MG63 (cell line): ENCODE measurements at regions not wholly inside any gene's neighbourhood (a gene's known extent, or its start where the extent isn't known, plus 50 kb on each side); places are given as distances from the start of the nearest gene placed in this dataset.

Experiments
- DNase-seq: peaks from one replicate; pipeline ENCODE4 v3.0.0-alpha.2; 2020
- H3K27me3 ChIP-seq: fragments of 250-450 bp; sonication (Bioruptor Pico); 2 replicates; pipeline ENCODE4 v1.5.1; 2020; ENCODE audit warnings: mild to moderate bottlenecking, moderate library complexity
- H3K36me3 ChIP-seq: fragments of 250-450 bp; sonication (Bioruptor Pico); 2 replicates; pipeline ENCODE4 v1.5.1; 2020; ENCODE audit warnings: mild to moderate bottlenecking, moderate library complexity
- H3K4me3 ChIP-seq: fragments of 250-450 bp; sonication (Bioruptor Pico); 2 replicates; pipeline ENCODE4 v1.5.1; 2020; ENCODE audit warnings: mild to moderate bottlenecking, moderate library complexity
- H3K9me3 ChIP-seq: fragments of 250-450 bp; sonication (Bioruptor Pico); 2 replicates; pipeline ENCODE4 v1.5.1; 2020; ENCODE audit warnings: mild to moderate bottlenecking, moderate library complexity

- DNase-seq, result no peak
- Histone ChIP-seq H3K27me3 (no peaks in the 10 kb centered on the region), H3K36me3 (no peaks in the 10 kb centered on the region), H3K9me3 (peaks cover 4% of the 10 kb centered on the region; the same call in 1 of the 2 replicates), H3K4me3 (no peak overlapping the region)
These were observed 53.9 kb downstream of the FOXL1 start for GRCh38 chr16:86632206-86632605.

- no peak for DNase-seq
- Histone ChIP-seq H3K27me3 (no peaks in the 10 kb centered on the region), H3K36me3 (no peaks in the 10 kb centered on the region), H3K4me3 (no peak overlapping the region), H3K9me3 (no peaks in the 10 kb centered on the region)
These were observed 54.6 kb downstream of the FOXL1 start for GRCh38 chr16:86632944-86633343.

- DNase-seq, result no peak
- Histone ChIP-seq H3K9me3 (no peaks in the 10 kb centered on the region), H3K36me3 (no peaks in the 10 kb centered on the region), H3K27me3 (no peaks in the 10 kb centered on the region), H3K4me3 (no peak overlapping the region)
These were observed 55.9 kb downstream of the FOXL1 start for GRCh38 chr16:86634292-86634691.

GRCh38 chr16:86635176-86635876, 57.0 kb downstream of the FOXL1 start:
- no peaks in the 10 kb centered on the region for H3K27me3 ChIP-seq
- no peak for DNase-seq
- no peak overlapping the region for H3K4me3 ChIP-seq
- no peaks in the 10 kb centered on the region for H3K9me3 ChIP-seq
- H3K36me3 ChIP-seq, result no peaks in the 10 kb centered on the region

GRCh38 chr16:86635926-86636325, 57.6 kb downstream of the FOXL1 start:
- H3K27me3 ChIP-seq, result no peaks in the 10 kb centered on the region
- H3K36me3 ChIP-seq, result no peaks in the 10 kb centered on the region
- no peak for DNase-seq
- no peak overlapping the region for H3K4me3 ChIP-seq
- H3K9me3 ChIP-seq, result no peaks in the 10 kb centered on the region

GRCh38 chr16:86637744-86638143, 59.4 kb downstream of the FOXL1 start:
- H3K9me3 ChIP-seq, result peaks cover 13% of the 10 kb centered on the region
- H3K36me3 ChIP-seq, result no peaks in the 10 kb centered on the region
- no peak overlapping the region for H3K4me3 ChIP-seq
- H3K27me3 ChIP-seq, result no peaks in the 10 kb centered on the region
- no peak for DNase-seq

GRCh38 chr16:86638642-86639041, 60.3 kb downstream of the FOXL1 start:
- no peaks in the 10 kb centered on the region for H3K27me3 ChIP-seq
- H3K4me3 ChIP-seq, result no peak overlapping the region
- no peaks in the 10 kb centered on the region for H3K36me3 ChIP-seq
- H3K9me3 ChIP-seq, result peaks cover 13% of the 10 kb centered on the region
- DNase-seq, result no peak

GRCh38 chr16:86639354-86639753, 61.0 kb downstream of the FOXL1 start:
- no peaks in the 10 kb centered on the region for H3K27me3 ChIP-seq
- peaks cover 13% of the 10 kb centered on the region for H3K9me3 ChIP-seq
- DNase-seq, result no peak
- no peaks in the 10 kb centered on the region for H3K36me3 ChIP-seq
- no peak overlapping the region for H3K4me3 ChIP-seq

- Histone ChIP-seq H3K36me3 (no peaks in the 10 kb centered on the region), H3K9me3 (peaks cover 13% of the 10 kb centered on the region), H3K27me3 (no peaks in the 10 kb centered on the region), H3K4me3 (no peak overlapping the region)
- DNase-seq, result no peak
These were observed 62.0 kb downstream of the FOXL1 start for GRCh38 chr16:86640265-86640843.

GRCh38 chr16:86642087-86642486, 63.7 kb downstream of the FOXL1 start:
- H3K36me3 ChIP-seq, result no peaks in the 10 kb centered on the region
- H3K27me3 ChIP-seq, result no peaks in the 10 kb centered on the region
- no peak for DNase-seq
- peaks cover 13% of the 10 kb centered on the region for H3K9me3 ChIP-seq
- H3K4me3 ChIP-seq, result no peak overlapping the region

- Histone ChIP-seq H3K27me3 (no peaks in the 10 kb centered on the region), H3K36me3 (no peaks in the 10 kb centered on the region), H3K9me3 (peaks cover 15% of the 10 kb centered on the region), H3K4me3 (no peak overlapping the region)
- DNase-seq, result no peak
These were observed 65.3 kb downstream of the FOXL1 start for GRCh38 chr16:86643671-86644070.

- Histone ChIP-seq H3K27me3 (no peaks in the 10 kb centered on the region), H3K9me3 (0 out of 2 replicates have a peak, but pooled peaks cover 2% of the 10 kb centered on the region), H3K4me3 (no peak overlapping the region), H3K36me3 (no peaks in the 10 kb centered on the region)
- DNase-seq, result no peak
These were observed 69.2 kb downstream of the FOXL1 start for GRCh38 chr16:86647561-86647960.

- Histone ChIP-seq H3K9me3 (0 out of 2 replicates have a peak, but pooled peaks cover 6% of the 10 kb centered on the region), H3K36me3 (no peaks in the 10 kb centered on the region), H3K4me3 (no peak overlapping the region), H3K27me3 (no peaks in the 10 kb centered on the region)
- no peak for DNase-seq
These were observed 71.5 kb downstream of the FOXL1 start for GRCh38 chr16:86649875-86650274.

GRCh38 chr16:86651013-86651627, 72.8 kb downstream of the FOXL1 start:
- no peak overlapping the region for H3K4me3 ChIP-seq
- H3K27me3 ChIP-seq, result no peaks in the 10 kb centered on the region
- 0 out of 2 replicates have a peak, but pooled peaks cover 6% of the 10 kb centered on the region for H3K9me3 ChIP-seq
- H3K36me3 ChIP-seq, result no peaks in the 10 kb centered on the region
- no peak for DNase-seq

- DNase-seq, result no peak
- no peak overlapping the region for H3K4me3 ChIP-seq
- H3K27me3 ChIP-seq, result no peaks in the 10 kb centered on the region
- H3K9me3 ChIP-seq, result 0 out of 2 replicates have a peak, but pooled peaks cover 6% of the 10 kb centered on the region
- no peaks in the 10 kb centered on the region for H3K36me3 ChIP-seq
These were observed 73.5 kb downstream of the FOXL1 start for GRCh38 chr16:86651823-86652222.

- Histone ChIP-seq H3K27me3 (no peaks in the 10 kb centered on the region), H3K9me3 (0 out of 2 replicates have a peak, but pooled peaks cover 4% of the 10 kb centered on the region), H3K4me3 (no peak overlapping the region), H3K36me3 (no peaks in the 10 kb centered on the region)
- peak; percentile 72 for DNase-seq
These were observed 75.1 kb downstream of the FOXL1 start for GRCh38 chr16:86653285-86654006.

GRCh38 chr16:86657972-86658371, 79.6 kb downstream of the FOXL1 start:
- no peak overlapping the region for H3K4me3 ChIP-seq
- H3K36me3 ChIP-seq, result no peaks in the 10 kb centered on the region
- H3K9me3 ChIP-seq, result peaks cover 13% of the 10 kb centered on the region
- DNase-seq, result no peak
- H3K27me3 ChIP-seq, result no peaks in the 10 kb centered on the region
